Natural killer cell (primary cell): ENCODE measurements at regions not wholly inside any gene's neighbourhood (a gene's known extent, or its start where the extent isn't known, plus 50 kb on each side); places are given as distances from the start of the nearest gene placed in this dataset.

ENCODE experiments used
- ATAC-seq, 3 donors: fragments of 150-1000 bp in 2 of 3; fragments of 200-7000 bp in 1 of 3; cut with Tn5 transposase; 1 replicate in 1 of 3; 2 replicates in 2 of 3; pipeline ENCODE4 v1.10.0; 2021; ENCODE audit warnings: mild to moderate bottlenecking in 2 of 3, moderate library complexity in 2 of 3
- DNase-seq, 2 donors: peaks; one replicate each; pipeline versions ENCODE4 v3.0.0 to v3.0.0-alpha.2; 2013 to 2021; ENCODE audit warnings: mixed read lengths in 1 of 2
- H3K27ac ChIP-seq: one replicate; pipeline ENCODE4 v1.5.1; 2013; ENCODE audit warnings: mild to moderate bottlenecking, low read length
- H3K27me3 ChIP-seq: one replicate; pipeline ENCODE4 v1.6.1; 2013; ENCODE audit warnings: low read length; ENCODE audit not compliant: control insufficient read depth, insufficient read depth
- H3K36me3 ChIP-seq: one replicate; pipeline ENCODE4 v1.6.1; 2013; ENCODE audit warnings: low read length; ENCODE audit not compliant: control insufficient read depth, insufficient read depth
- H3K4me1 ChIP-seq: one replicate; pipeline ENCODE4 v1.6.1; 2013; ENCODE audit warnings: low read length; ENCODE audit not compliant: control insufficient read depth, insufficient read depth
- H3K4me3 ChIP-seq: one replicate; pipeline ENCODE4 v1.5.1; 2013; ENCODE audit warnings: low read length
- H3K9me3 ChIP-seq: one replicate; pipeline ENCODE4 v1.6.1; 2013; ENCODE audit warnings: low read length; ENCODE audit not compliant: control insufficient read depth, insufficient read depth
- H3K27ac Mint-ChIP-seq, 2 donors: one replicate each; pipeline ENCODE4 v1.8.0; 2022; ENCODE audit warnings: mild to moderate bottlenecking in 2 of 2, mixed read lengths in 2 of 2, moderate library complexity in 1 of 2
- H3K27me3 Mint-ChIP-seq, 2 donors: one replicate each; pipeline ENCODE4 v1.8.0; 2022; ENCODE audit warnings: low read depth in 2 of 2, mixed read lengths in 2 of 2
- H3K36me3 Mint-ChIP-seq: one replicate; pipeline ENCODE4 v1.8.0; 2022; ENCODE audit warnings: mixed read lengths
- H3K4me1 Mint-ChIP-seq, 2 donors: one replicate each; pipeline ENCODE4 v1.8.0; 2022; ENCODE audit warnings: mixed read lengths in 2 of 2
- H3K4me3 Mint-ChIP-seq: one replicate; pipeline ENCODE4 v1.8.0; 2022; ENCODE audit warnings: mild to moderate bottlenecking, moderate library complexity, mixed read lengths
- H3K9me3 Mint-ChIP-seq, 2 donors: one replicate each; pipeline ENCODE4 v1.8.0; 2022; ENCODE audit warnings: mixed read lengths in 2 of 2
- whole genome bisulfite sequencing: methylation state at CpG from one replicate; pipeline ENCODE4 v1.1.7; 2013; ENCODE audit warnings: missing lambda C conversion rate; ENCODE audit not compliant: insufficient coverage; 5-methylcytosine and 5-hydroxymethylcytosine counted together
- intact Hi-C: fragments of 100-400 bp; cut with micrococcal nuclease; formaldehyde crosslinking; loops from one replicate; pipeline ENCODE4 v1.14.2; 2022
- TF ChIP-seq, protein P1 (sequence below): fragments of 200-600 bp; IDR thresholded peaks from one replicate; pipeline ENCODE4 v1.8.0; 2022; ENCODE audit warnings: antibody characterized with exemption

DNA sequence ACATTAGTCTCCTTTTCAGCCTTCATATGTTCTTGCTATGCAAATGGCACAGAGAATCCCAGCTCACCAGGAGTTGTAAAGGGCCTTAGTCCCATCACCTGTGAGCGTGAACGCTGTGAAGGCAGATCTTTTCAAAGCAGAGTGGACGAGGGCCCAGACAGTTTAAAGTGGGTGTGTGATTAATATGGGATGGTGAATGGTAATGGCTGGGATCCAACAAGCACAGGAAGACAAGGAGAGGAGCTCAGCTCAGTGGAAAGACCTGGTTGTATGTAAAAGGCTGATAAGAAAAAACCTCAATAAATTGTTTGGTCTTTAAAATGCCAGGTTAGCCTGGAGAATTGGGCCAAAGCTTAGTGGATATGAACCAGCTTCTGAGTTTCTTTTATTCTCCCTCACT is 326.2 kb downstream of the NYAP2 start:
- Histone ChIP-seq H3K27ac (no peak overlapping the region), H3K4me3 (no peak overlapping the region), H3K4me1 (no peaks in the 10 kb centered on the region), H3K27me3 (no peaks in the 10 kb centered on the region), H3K9me3 (no peaks in the 10 kb centered on the region), H3K36me3 (no peaks in the 10 kb centered on the region)
- DNase-seq (no peak), ATAC-seq (no peak)
- Mint-ChIP-seq H3K27me3 (no peaks in the 10 kb centered on the region), H3K9me3 (peaks cover 0 to 2% of the 10 kb centered on the region in 2 donors), H3K27ac (no peak overlapping the region), H3K4me3 (no peak overlapping the region), H3K36me3 (no peaks in the 10 kb centered on the region), H3K4me1 (no peaks in the 10 kb centered on the region)
- TF ChIP-seq, protein P1, sequence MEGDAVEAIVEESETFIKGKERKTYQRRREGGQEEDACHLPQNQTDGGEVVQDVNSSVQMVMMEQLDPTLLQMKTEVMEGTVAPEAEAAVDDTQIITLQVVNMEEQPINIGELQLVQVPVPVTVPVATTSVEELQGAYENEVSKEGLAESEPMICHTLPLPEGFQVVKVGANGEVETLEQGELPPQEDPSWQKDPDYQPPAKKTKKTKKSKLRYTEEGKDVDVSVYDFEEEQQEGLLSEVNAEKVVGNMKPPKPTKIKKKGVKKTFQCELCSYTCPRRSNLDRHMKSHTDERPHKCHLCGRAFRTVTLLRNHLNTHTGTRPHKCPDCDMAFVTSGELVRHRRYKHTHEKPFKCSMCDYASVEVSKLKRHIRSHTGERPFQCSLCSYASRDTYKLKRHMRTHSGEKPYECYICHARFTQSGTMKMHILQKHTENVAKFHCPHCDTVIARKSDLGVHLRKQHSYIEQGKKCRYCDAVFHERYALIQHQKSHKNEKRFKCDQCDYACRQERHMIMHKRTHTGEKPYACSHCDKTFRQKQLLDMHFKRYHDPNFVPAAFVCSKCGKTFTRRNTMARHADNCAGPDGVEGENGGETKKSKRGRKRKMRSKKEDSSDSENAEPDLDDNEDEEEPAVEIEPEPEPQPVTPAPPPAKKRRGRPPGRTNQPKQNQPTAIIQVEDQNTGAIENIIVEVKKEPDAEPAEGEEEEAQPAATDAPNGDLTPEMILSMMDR: no peak
- intact Hi-C loops: no loop called here
- 32% methylated on average over 3 of the region's 3 CpGs for WGBS
